ENCODE measurements at regions not wholly inside any gene's neighbourhood (a gene's known extent, or its start where the extent isn't known, plus 50 kb on each side); places are given as distances from the start of the nearest gene placed in this dataset.
"Not testable (repeated sequence)": the region's sequence is repeated elsewhere in the genome, so short reads cannot be mapped to it uniquely, and the experiment has no call there.

GRCh38 chr3:195669310-195669709, 51.5 kb upstream of the MUC20 start:
- not testable (repeated sequence) for H3K27ac Mint-ChIP-seq; H3K27me3 Mint-ChIP-seq (ENCODE audit: low read depth, poor library complexity); H3K4me3 Mint-ChIP-seq; H3K9me3 Mint-ChIP-seq; DNase-seq; H3K4me1 Mint-ChIP-seq
- peaks cover 15% of the 10 kb centered on the region for H3K36me3 Mint-ChIP-seq (ENCODE audit: low read depth)

GRCh38 chr3:195668131-195668766, 52.5 kb upstream of the MUC20 start:
- H3K9me3 Mint-ChIP-seq; H3K4me3 Mint-ChIP-seq; H3K4me1 Mint-ChIP-seq; H3K27me3 Mint-ChIP-seq (ENCODE audit: low read depth, poor library complexity); H3K27ac Mint-ChIP-seq; DNase-seq: not testable (repeated sequence)
- H3K36me3 Mint-ChIP-seq (ENCODE audit: low read depth): peaks cover 17% of the 10 kb centered on the region

- not testable (repeated sequence) for H3K27ac Mint-ChIP-seq; H3K9me3 Mint-ChIP-seq; H3K27me3 Mint-ChIP-seq (ENCODE audit: low read depth, poor library complexity); H3K4me3 Mint-ChIP-seq; DNase-seq; H3K4me1 Mint-ChIP-seq; H3K36me3 Mint-ChIP-seq (ENCODE audit: low read depth)
Observed at GRCh38 chr3:195665311-195665710, 55.5 kb upstream of the MUC20 start.

GRCh38 chr3:195664131-195664530, 56.6 kb upstream of the MUC20 start:
- H3K27me3 Mint-ChIP-seq (ENCODE audit: low read depth, poor library complexity); H3K9me3 Mint-ChIP-seq; H3K4me1 Mint-ChIP-seq; H3K27ac Mint-ChIP-seq; H3K36me3 Mint-ChIP-seq (ENCODE audit: low read depth); DNase-seq; H3K4me3 Mint-ChIP-seq: not testable (repeated sequence)

- not testable (repeated sequence) for H3K27me3 Mint-ChIP-seq (ENCODE audit: low read depth, poor library complexity); DNase-seq; H3K9me3 Mint-ChIP-seq; H3K36me3 Mint-ChIP-seq (ENCODE audit: low read depth); H3K27ac Mint-ChIP-seq; H3K4me1 Mint-ChIP-seq
- peak overlapping the region; percentile 63 for H3K4me3 Mint-ChIP-seq
Observed at GRCh38 chr3:195659136-195659533, 61.6 kb upstream of the MUC20 start.

GRCh38 chr3:195658381-195659135, 62.2 kb upstream of the MUC20 start:
- not testable (repeated sequence) for H3K36me3 Mint-ChIP-seq (ENCODE audit: low read depth); H3K27me3 Mint-ChIP-seq (ENCODE audit: low read depth, poor library complexity); H3K27ac Mint-ChIP-seq; H3K4me1 Mint-ChIP-seq; H3K9me3 Mint-ChIP-seq
- H3K4me3 Mint-ChIP-seq: peak overlapping the region; percentile 63
- DNase-seq: peak; percentile 18

- not testable (repeated sequence) for H3K4me1 Mint-ChIP-seq; H3K36me3 Mint-ChIP-seq (ENCODE audit: low read depth); H3K27ac Mint-ChIP-seq; H3K9me3 Mint-ChIP-seq; H3K27me3 Mint-ChIP-seq (ENCODE audit: low read depth, poor library complexity)
- H3K4me3 Mint-ChIP-seq: peak overlapping the region; percentile 82
- DNase-seq: peak; percentile 89
Observed at GRCh38 chr3:195657475-195658372, 63.1 kb upstream of the MUC20 start.

- H3K4me3 Mint-ChIP-seq: peak overlapping the region; percentile 34
- DNase-seq; H3K27me3 Mint-ChIP-seq (ENCODE audit: low read depth, poor library complexity); H3K36me3 Mint-ChIP-seq (ENCODE audit: low read depth); H3K27ac Mint-ChIP-seq; H3K9me3 Mint-ChIP-seq; H3K4me1 Mint-ChIP-seq: not testable (repeated sequence)
Observed at GRCh38 chr3:195656091-195656490, 64.7 kb upstream of the MUC20 start.

- H3K4me3 Mint-ChIP-seq; H3K36me3 Mint-ChIP-seq (ENCODE audit: low read depth); H3K4me1 Mint-ChIP-seq; H3K9me3 Mint-ChIP-seq; H3K27ac Mint-ChIP-seq; H3K27me3 Mint-ChIP-seq (ENCODE audit: low read depth, poor library complexity); DNase-seq: not testable (repeated sequence)
Observed at GRCh38 chr3:195654746-195655145, 66.0 kb upstream of the MUC20 start.

GRCh38 chr3:195654138-195654537, 66.6 kb upstream of the MUC20 start:
- not testable (repeated sequence) for H3K36me3 Mint-ChIP-seq (ENCODE audit: low read depth); H3K27me3 Mint-ChIP-seq (ENCODE audit: low read depth, poor library complexity); H3K9me3 Mint-ChIP-seq; H3K4me3 Mint-ChIP-seq; H3K4me1 Mint-ChIP-seq; DNase-seq
- peak overlapping the region; percentile 83 for H3K27ac Mint-ChIP-seq

- H3K36me3 Mint-ChIP-seq (ENCODE audit: low read depth); H3K9me3 Mint-ChIP-seq: not testable (repeated sequence)
- peak; percentile 15 for DNase-seq
Observed at GRCh38 chr3:195653641-195654040, 67.1 kb upstream of the MUC20 start.

GRCh38 chr3:195647912-195648702, 64.4 kb upstream of the APOD start:
- H3K4me1 Mint-ChIP-seq; H3K27me3 Mint-ChIP-seq (ENCODE audit: low read depth, poor library complexity); DNase-seq; H3K27ac Mint-ChIP-seq; H3K4me3 Mint-ChIP-seq: not testable (repeated sequence)
- Mint-ChIP-seq H3K9me3 (peaks cover 26% of the 10 kb centered on the region), H3K36me3 (ENCODE audit: low read depth) (peaks cover 29% of the 10 kb centered on the region)

More at GRCh38 chr3:195653641-195654040, 67.1 kb upstream of the MUC20 start:
- not testable (repeated sequence) for H3K4me3 Mint-ChIP-seq; H3K4me1 Mint-ChIP-seq; H3K27ac Mint-ChIP-seq; H3K27me3 Mint-ChIP-seq (ENCODE audit: low read depth, poor library complexity)

- H3K27me3 Mint-ChIP-seq (ENCODE audit: low read depth, poor library complexity); H3K4me3 Mint-ChIP-seq; H3K27ac Mint-ChIP-seq; H3K4me1 Mint-ChIP-seq; DNase-seq: not testable (repeated sequence)
- Mint-ChIP-seq H3K9me3 (peaks cover 30% of the 10 kb centered on the region), H3K36me3 (ENCODE audit: low read depth) (peaks cover 39% of the 10 kb centered on the region)
Observed at GRCh38 chr3:195645872-195646271, 62.1 kb upstream of the APOD start.

- H3K27me3 Mint-ChIP-seq (ENCODE audit: low read depth, poor library complexity); H3K27ac Mint-ChIP-seq; H3K4me3 Mint-ChIP-seq; H3K4me1 Mint-ChIP-seq; DNase-seq: not testable (repeated sequence)
- Mint-ChIP-seq H3K36me3 (ENCODE audit: low read depth) (peaks cover 39% of the 10 kb centered on the region), H3K9me3 (peaks cover 30% of the 10 kb centered on the region)
Observed at GRCh38 chr3:195643245-195643644, 59.5 kb upstream of the APOD start.

All from nephron progenitor cell (in vitro differentiated cells).